ENCODE measurements at regions not wholly inside any gene's neighbourhood (a gene's known extent, or its start where the extent isn't known, plus 50 kb on each side); places are given as distances from the start of the nearest gene placed in this dataset.

- no peaks in the 10 kb centered on the region for H3K9me3 ChIP-seq (ENCODE audit: control insufficient read depth in 1 of 2, insufficient read depth in 1 of 2, low read length in 2 of 2)
- Mint-ChIP-seq H3K4me3 (no peak overlapping the region), H3K36me3 (ENCODE audit: low read depth) (no peaks in the 10 kb centered on the region), H3K27me3 (no peaks in the 10 kb centered on the region), H3K4me1 (ENCODE audit: low read depth) (no peaks in the 10 kb centered on the region), H3K27ac (no peak overlapping the region), H3K9me3 (peaks cover 3% of the 10 kb centered on the region)
- no peak overlapping the region for H3K27ac ChIP-seq (ENCODE audit: low read depth in 1 of 2, low read length in 2 of 2)
- H3K4me3 ChIP-seq (ENCODE audit: low read length) = no peak overlapping the region
- no peak for DNase-seq
- H3K4me1 ChIP-seq (ENCODE audit: insufficient read depth, low read length) = no peaks in the 10 kb centered on the region
- H3K27me3 ChIP-seq (ENCODE audit: control insufficient read depth in 1 of 2, insufficient read depth in 2 of 2, low read length in 2 of 2) = no peaks in the 10 kb centered on the region
- H3K36me3 ChIP-seq (ENCODE audit: insufficient read depth, low read length) = no peaks in the 10 kb centered on the region
- TF ChIP-seq, protein P1, sequence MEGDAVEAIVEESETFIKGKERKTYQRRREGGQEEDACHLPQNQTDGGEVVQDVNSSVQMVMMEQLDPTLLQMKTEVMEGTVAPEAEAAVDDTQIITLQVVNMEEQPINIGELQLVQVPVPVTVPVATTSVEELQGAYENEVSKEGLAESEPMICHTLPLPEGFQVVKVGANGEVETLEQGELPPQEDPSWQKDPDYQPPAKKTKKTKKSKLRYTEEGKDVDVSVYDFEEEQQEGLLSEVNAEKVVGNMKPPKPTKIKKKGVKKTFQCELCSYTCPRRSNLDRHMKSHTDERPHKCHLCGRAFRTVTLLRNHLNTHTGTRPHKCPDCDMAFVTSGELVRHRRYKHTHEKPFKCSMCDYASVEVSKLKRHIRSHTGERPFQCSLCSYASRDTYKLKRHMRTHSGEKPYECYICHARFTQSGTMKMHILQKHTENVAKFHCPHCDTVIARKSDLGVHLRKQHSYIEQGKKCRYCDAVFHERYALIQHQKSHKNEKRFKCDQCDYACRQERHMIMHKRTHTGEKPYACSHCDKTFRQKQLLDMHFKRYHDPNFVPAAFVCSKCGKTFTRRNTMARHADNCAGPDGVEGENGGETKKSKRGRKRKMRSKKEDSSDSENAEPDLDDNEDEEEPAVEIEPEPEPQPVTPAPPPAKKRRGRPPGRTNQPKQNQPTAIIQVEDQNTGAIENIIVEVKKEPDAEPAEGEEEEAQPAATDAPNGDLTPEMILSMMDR (IDR thresholded peaks at IDR 0.05) = no peak
- intact Hi-C loops (cut with DNase I, micrococcal nuclease) = no loop called here
- ChIA-PET CTCF (no interaction called here), POLR2A (no interaction called here)
- ATAC-seq (ENCODE audit: poor library complexity) = no peak
Observed at GRCh38 chr5:125813221-125813974, 609.8 kb upstream of the GRAMD2B start.

DNA sequence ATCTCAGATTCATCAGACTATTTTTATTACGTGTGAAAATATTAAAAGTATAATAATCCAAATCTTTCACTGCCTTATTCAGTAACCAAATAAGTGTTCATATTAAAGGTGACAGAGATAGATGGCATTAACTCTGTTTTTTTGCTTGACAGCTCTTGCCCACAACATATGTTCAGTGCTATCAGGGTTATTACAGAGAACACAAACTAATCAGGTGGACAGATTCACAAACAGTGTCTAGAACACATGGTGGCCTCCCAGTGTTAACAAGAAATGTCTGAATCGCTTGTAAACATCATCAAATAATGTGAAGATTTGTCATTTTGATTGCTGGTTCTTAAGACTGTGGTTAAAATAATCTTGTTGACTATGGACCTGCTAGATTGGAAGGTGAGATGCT is 609.1 kb upstream of the GRAMD2B start:
- CTCF ChIA-PET = no interaction called here
- no peaks in the 10 kb centered on the region for H3K36me3 ChIP-seq (ENCODE audit: insufficient read depth, low read length)

DNA sequence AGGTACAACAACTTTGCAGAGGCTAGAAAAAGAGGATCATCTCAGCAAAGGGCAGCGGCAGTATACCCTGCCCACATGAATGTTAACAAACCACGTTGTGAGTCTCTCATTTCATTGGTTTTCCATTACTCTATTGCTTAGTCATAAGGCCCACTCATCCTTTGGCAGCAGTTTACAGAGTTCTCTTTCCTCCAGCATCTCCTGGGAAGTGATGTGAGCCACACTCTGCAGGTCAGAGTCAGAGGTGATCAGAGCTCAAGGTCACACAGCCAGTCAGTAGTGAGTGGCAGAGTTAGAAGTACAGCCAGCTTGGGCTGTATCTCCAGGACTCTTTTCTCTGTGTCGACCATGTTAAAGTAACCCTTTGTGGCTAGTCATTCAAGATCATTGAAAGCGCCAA is 599.6 kb upstream of the GRAMD2B start:
- TF ChIP-seq, protein P1 (IDR thresholded peaks at IDR 0.05) = no peak
- H3K4me3 Mint-ChIP-seq = no peak overlapping the region
- ATAC-seq (ENCODE audit: poor library complexity) = no peak
- H3K9me3 Mint-ChIP-seq = peaks cover 5% of the 10 kb centered on the region
- Histone ChIP-seq H3K27ac (ENCODE audit: low read depth in 1 of 2, low read length in 2 of 2) (no peak overlapping the region), H3K9me3 (ENCODE audit: control insufficient read depth in 1 of 2, insufficient read depth in 1 of 2, low read length in 2 of 2) (no peaks in the 10 kb centered on the region), H3K4me1 (ENCODE audit: insufficient read depth, low read length) (no peaks in the 10 kb centered on the region), H3K4me3 (ENCODE audit: low read length) (no peak overlapping the region), H3K27me3 (ENCODE audit: control insufficient read depth in 1 of 2, insufficient read depth in 2 of 2, low read length in 2 of 2) (no peaks in the 10 kb centered on the region), H3K36me3 (ENCODE audit: insufficient read depth, low read length) (no peaks in the 10 kb centered on the region)
- H3K4me1 Mint-ChIP-seq (ENCODE audit: low read depth) = no peaks in the 10 kb centered on the region
- no peak overlapping the region for H3K27ac Mint-ChIP-seq
- intact Hi-C loops (cut with DNase I, micrococcal nuclease) = no loop called here
- ChIA-PET CTCF (no interaction called here), POLR2A (no interaction called here)
- no peak for DNase-seq
- no peaks in the 10 kb centered on the region for H3K27me3 Mint-ChIP-seq
- no peaks in the 10 kb centered on the region for H3K36me3 Mint-ChIP-seq (ENCODE audit: low read depth)

More for the DNA sequence above, 609.1 kb upstream of the GRAMD2B start:
- TF ChIP-seq, protein P1 (IDR thresholded peaks at IDR 0.05) = no peak
- Histone ChIP-seq H3K27ac (ENCODE audit: low read depth in 1 of 2, low read length in 2 of 2) (no peak overlapping the region), H3K4me3 (ENCODE audit: low read length) (no peak overlapping the region), H3K4me1 (ENCODE audit: insufficient read depth, low read length) (no peaks in the 10 kb centered on the region), H3K27me3 (ENCODE audit: control insufficient read depth in 1 of 2, insufficient read depth in 2 of 2, low read length in 2 of 2) (no peaks in the 10 kb centered on the region), H3K9me3 (ENCODE audit: control insufficient read depth in 1 of 2, insufficient read depth in 1 of 2, low read length in 2 of 2) (no peaks in the 10 kb centered on the region)
- Mint-ChIP-seq H3K36me3 (ENCODE audit: low read depth) (no peaks in the 10 kb centered on the region), H3K27me3 (no peaks in the 10 kb centered on the region), H3K4me1 (ENCODE audit: low read depth) (no peaks in the 10 kb centered on the region), H3K4me3 (no peak overlapping the region), H3K9me3 (peaks cover 3% of the 10 kb centered on the region), H3K27ac (no peak overlapping the region)
- intact Hi-C loops (cut with DNase I, micrococcal nuclease) = no loop called here
- no peak for DNase-seq
- no peak for ATAC-seq (ENCODE audit: poor library complexity)
- POLR2A ChIA-PET = no interaction called here

All from CD4-positive, alpha-beta T cell (primary cell).